GM21723 (cell line): ENCODE measurements at regions not wholly inside any gene's neighbourhood (a gene's known extent, or its start where the extent isn't known, plus 50 kb on each side); places are given as distances from the start of the nearest gene placed in this dataset.

Experiments used
- ATAC-seq: cut with Tn5 transposase; IDR thresholded peaks from one replicate; pipeline ENCODE4 v1.9.1; 2021; ENCODE audit warnings: mild to moderate bottlenecking, moderate library complexity; ENCODE audit not compliant: unreplicated experiment

GRCh38 chr4:62475596-62475995, 1275.5 kb downstream of the ADGRL3 start:
- ATAC-seq = no peak

DNA sequence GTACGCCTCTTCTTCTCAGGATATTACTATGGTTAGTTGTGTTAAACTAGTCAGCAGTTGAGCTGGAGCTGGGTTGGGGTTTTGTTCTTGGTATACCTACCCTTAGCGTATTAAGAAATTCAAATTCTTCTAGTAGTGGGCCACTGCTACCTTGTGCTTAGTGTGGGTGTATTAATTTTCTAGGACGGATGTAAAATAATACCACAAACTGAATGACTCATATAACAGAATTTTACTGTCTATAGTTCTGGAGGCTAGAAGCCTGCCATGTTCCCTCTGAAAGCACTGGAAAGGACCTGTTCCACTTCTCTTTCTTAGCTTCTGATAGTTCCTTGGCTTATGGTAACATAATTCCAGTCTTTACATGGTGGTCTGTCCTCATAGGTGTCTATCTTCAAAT, 1274.7 kb downstream of the ADGRL3 start:
- no peak for ATAC-seq

GRCh38 chr4:62471021-62471420, 1270.9 kb downstream of the ADGRL3 start:
- no peak for ATAC-seq

DNA sequence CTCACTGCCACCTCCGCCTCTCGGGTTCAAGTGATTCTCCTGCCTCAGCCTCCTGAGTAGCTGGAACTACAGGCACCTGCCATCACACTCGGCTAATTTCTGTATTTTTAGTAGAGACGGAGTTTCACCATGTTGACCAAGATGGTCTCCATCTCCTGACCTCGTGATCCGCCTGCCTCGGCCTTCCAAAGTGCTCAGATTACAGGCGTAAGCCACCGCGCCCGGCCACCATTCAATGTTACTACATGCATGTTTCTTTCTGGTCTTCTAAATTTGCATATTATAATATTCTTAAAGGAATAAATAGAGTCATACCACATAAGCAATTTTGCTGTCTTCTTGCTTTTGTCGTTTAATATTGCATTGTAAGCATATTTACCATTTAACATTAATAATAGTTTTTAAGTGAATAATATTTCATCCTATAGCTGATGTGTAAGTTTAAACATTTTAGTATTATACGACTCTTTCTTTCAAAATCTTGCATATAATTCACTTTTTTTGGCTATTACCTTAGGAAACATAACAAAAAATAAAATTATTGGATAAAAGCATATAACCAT, 1270.4 kb downstream of the ADGRL3 start:
- ATAC-seq = no peak

- ATAC-seq = no peak
Measured at GRCh38 chr4:62470020-62470419, 1269.9 kb downstream of the ADGRL3 start.

DNA sequence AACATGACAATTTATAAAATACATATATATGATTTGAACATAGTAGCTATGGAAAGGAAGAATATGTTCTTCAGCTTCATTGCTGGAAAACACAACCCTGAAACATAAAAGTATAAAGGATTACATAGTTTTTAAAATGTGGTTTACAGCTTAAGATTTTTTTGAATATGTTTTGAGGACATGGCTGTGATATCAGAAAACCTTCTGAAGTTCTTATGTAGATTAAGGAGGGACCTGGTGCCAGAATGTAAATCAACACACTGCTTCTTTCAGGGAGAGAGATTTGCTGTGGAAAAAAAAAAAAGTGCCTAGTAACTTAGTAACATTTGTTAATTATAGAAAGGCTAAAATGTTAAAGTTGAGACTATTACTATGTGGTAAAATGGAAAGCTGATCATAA, 1261.8 kb downstream of the ADGRL3 start:
- no peak for ATAC-seq

GRCh38 chr4:62460329-62460728, 1260.2 kb downstream of the ADGRL3 start:
- no peak for ATAC-seq

DNA sequence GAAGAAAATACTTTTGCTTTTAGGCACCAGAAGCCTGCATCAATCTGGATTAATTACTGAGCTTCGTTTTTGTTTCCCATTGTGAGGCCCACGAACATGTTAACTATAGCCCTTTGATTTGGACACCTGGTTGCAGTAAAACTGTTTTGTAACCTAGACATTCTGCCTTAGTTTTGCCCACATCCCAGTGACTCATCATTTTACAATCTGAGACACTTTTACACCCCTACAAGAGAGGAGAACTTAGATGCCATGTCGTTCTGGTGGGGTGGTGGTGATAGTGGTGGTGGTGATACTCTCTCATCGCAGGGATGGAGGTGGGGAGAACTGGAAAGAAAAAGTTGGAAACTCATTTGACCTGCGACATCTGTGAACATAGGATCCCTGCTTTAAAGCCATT, 1257.2 kb downstream of the ADGRL3 start:
- no peak for ATAC-seq

DNA sequence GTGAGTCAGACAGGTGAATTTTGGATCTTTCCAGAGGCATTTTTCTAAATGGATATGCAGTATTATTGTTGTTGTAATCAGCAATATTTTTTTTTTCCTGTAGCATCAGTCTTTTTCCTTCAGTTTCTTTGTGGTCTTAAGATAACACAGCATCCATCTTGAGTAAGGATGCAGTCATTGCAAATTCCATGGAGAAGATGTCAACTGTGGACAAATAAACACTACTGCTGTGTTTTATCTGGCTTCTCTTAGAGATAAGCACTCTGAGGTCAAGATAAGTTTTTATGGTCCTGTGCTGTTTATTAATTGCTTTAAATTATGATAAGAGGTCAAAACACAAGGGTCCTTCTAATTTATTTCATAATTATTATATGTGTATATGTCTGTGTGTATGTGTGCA, 1255.7 kb downstream of the ADGRL3 start:
- ATAC-seq = no peak

GRCh38 chr4:62454535-62454934, 1254.4 kb downstream of the ADGRL3 start:
- no peak for ATAC-seq

GRCh38 chr4:62450740-62451139, 1250.6 kb downstream of the ADGRL3 start:
- ATAC-seq = no peak

DNA sequence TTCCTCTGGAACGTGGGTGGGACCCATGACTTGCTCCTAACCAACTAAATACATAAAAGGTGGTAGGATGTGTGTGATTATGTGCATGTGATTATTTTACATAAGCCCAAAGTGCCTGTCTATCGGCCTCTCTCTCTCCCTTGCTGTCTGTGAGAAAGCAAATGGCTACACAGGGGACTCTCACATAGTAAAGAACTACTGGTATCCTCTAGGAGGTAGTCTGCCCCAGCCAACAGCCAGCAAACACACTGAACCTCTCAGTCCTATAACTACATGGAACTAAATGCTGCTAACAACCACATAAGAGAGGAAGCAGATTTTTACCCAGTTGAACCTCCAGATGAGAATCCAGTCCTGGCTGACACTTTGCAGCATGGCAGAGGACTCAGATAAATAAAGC, 1249.4 kb downstream of the ADGRL3 start:
- ATAC-seq = no peak

- no peak for ATAC-seq
Measured at GRCh38 chr4:62448911-62449310, 1248.8 kb downstream of the ADGRL3 start.

DNA sequence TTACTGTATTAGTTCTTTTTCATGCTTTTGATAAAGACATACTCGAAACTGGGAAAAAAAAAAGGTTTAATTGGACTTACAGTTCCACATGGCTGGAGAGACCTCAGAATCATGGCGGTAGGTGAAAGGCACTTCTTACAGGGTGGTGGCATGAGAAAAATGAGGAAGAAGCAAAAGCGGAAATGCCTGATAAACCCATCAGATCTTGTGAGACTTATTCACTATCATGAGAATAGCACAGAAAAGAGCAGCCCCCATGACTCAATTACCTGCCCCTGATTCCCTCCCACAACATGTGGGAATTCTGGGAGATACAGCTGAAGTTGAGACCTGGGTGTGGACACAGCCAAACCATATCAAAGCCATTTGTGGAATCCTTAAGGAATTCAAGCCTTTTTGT, 1238.9 kb downstream of the ADGRL3 start:
- no peak for ATAC-seq

DNA sequence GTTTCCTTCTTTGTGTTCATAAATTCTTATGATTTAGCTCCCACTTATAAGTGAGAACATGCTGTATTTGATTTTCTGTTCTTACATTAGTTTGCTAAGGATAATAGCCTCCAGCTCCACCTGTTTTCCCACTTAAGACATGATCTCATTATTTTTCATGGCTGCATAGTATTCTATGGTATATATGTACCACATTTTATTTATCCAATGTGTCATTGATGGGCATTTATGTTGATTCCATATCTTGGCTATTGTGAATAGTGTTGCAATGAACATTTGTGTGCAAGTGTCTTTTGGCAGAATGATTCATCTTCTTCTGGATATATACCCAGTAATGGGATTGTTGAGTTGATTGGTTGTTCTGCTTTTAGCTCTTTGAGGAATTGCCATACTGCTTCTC, 1234.8 kb downstream of the ADGRL3 start:
- no peak for ATAC-seq

- ATAC-seq = peak; percentile 56
Measured at GRCh38 chr4:62431513-62432231, 1231.5 kb downstream of the ADGRL3 start.

- no peak for ATAC-seq
Measured at GRCh38 chr4:62429297-62429696, 1229.2 kb downstream of the ADGRL3 start.

DNA sequence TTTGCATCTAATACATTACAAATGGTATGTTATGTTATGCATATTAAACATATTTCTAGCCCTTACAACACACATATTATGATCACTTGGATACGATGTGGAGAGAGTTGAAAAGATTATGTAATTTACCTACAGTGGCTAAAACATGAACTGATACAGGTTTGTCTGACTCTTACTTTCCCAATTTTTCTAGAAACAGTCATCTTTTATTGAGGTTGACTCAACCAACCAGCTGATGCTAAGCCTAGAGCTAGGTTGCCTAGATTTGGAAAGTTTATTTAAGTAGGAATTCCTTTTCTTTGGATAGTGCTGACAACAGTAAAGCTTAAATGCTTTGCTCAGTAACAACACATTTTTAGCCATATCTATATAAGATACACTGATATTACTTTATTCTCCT, 1215.1 kb downstream of the ADGRL3 start:
- ATAC-seq = no peak

DNA sequence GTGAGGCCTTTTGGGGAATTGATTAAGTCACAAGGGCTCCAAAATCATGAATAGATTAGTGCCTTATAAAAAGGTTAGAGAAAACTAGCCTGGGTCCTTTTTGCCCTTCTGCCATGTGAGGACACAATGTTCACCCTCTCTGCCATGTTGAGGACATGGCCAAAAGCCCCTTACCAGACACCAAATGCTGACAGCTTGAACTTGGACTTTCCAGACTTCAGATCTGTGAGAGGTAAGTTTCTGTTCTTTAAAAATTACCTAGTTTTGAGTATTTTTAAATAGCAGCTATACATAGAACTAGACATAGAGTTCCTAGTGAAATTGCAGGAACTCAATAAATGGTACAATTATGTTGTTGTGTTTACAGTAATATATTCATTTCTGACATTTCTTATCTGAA, 1214.4 kb downstream of the ADGRL3 start:
- ATAC-seq = no peak

DNA sequence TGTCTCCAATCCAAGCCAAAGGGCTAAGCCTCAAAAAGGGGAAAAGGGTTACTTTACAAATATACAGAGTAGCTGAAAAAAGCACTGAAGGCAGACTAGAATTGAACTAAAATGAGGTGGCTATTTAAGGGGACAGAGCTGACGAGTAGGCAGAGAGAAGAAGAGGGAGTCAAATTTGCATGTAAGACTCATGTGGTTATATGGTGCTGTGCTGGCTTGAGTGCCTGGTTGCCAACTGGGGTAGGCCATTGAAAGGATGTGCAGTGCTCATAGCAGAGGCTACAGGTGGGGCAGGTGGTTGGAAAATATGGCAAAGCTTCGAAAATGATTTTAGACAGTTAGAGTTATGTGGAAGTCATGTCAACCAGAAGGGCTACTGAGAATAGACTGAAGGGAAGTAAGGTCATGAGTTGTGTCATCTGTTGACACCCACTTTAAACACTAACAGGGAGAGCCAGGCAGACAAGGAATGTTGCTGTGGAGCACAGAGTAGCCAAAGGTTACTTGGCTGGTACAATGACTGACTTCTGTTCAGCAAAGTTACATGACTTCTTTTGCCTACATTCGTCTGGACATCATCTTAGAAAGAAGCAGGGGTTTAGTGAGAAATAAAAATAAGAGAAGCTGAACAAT, 1210.4 kb downstream of the ADGRL3 start:
- ATAC-seq = no peak

DNA sequence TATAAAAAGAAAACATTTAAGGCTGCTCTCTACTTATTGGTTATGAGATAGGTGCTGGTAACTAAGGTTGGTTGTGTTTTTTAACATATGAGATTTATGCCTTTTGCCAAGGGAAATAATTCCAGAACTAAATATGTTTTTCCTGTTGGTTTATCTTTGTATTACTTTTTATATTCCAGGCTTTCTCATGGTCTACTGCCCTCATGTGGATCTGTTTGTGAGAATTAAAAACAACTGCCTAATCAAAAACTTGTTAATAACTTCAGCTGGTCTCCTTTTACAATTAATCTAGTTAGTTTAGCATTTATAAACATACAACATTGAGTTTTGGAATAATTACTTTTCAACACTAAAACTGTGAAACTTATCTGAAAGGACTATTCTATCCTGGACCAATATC, 1208.3 kb downstream of the ADGRL3 start:
- no peak for ATAC-seq

GRCh38 chr4:62407534-62407933, 1207.4 kb downstream of the ADGRL3 start:
- ATAC-seq = no peak
